Fibroblast of skin of right biceps (primary cell): ENCODE measurements at regions not wholly inside any gene's neighbourhood (a gene's known extent, or its start where the extent isn't known, plus 50 kb on each side); places are given as distances from the start of the nearest gene placed in this dataset.

Source experiments
- DNase-seq: peaks from one replicate; pipeline ENCODE4 v3.0.0-alpha.2; 2013

- DNase-seq: no peak
These were observed 379.5 kb upstream of the SULF2 start for GRCh38 chr20:48164566-48165400.

- no peak for DNase-seq
These were observed 378.8 kb upstream of the SULF2 start for GRCh38 chr20:48164034-48164433.

GRCh38 chr20:48163505-48163904 lies 378.2 kb upstream of the SULF2 start:
- DNase-seq: no peak

GRCh38 chr20:48162621-48163020 lies 377.3 kb upstream of the SULF2 start:
- DNase-seq: no peak

- no peak for DNase-seq
These were observed 374.1 kb upstream of the SULF2 start for GRCh38 chr20:48159145-48160008.

- DNase-seq: no peak
These were observed 372.7 kb upstream of the SULF2 start for GRCh38 chr20:48158014-48158413.

GRCh38 chr20:48156951-48157700 lies 371.8 kb upstream of the SULF2 start:
- no peak for DNase-seq

- DNase-seq: no peak
These were observed 371.2 kb upstream of the SULF2 start for GRCh38 chr20:48156521-48156920.

GRCh38 chr20:48155268-48155667 lies 370.0 kb upstream of the SULF2 start:
- no peak for DNase-seq

- peak; percentile 48 for DNase-seq
These were observed 368.9 kb upstream of the SULF2 start for GRCh38 chr20:48154040-48154765.

GRCh38 chr20:48153523-48153922 lies 368.2 kb upstream of the SULF2 start:
- DNase-seq: peak; percentile 32

- no peak for DNase-seq
These were observed 367.8 kb upstream of the SULF2 start for GRCh38 chr20:48153103-48153502.

GRCh38 chr20:48150568-48150967 lies 365.3 kb upstream of the SULF2 start:
- no peak for DNase-seq

- no peak for DNase-seq
These were observed 364.6 kb upstream of the SULF2 start for GRCh38 chr20:48149902-48150301.

- DNase-seq: no peak
These were observed 363.8 kb upstream of the SULF2 start for GRCh38 chr20:48148916-48149672.

GRCh38 chr20:48148020-48148419 lies 362.7 kb upstream of the SULF2 start:
- DNase-seq: no peak

GRCh38 chr20:48147311-48147710 lies 362.0 kb upstream of the SULF2 start:
- DNase-seq: no peak

GRCh38 chr20:48146877-48147276 lies 361.6 kb upstream of the SULF2 start:
- DNase-seq: no peak

GRCh38 chr20:48146308-48146707 lies 361.0 kb upstream of the SULF2 start:
- DNase-seq: no peak

GRCh38 chr20:48143435-48144081 lies 358.3 kb upstream of the SULF2 start:
- DNase-seq: no peak

GRCh38 chr20:48142516-48142773 lies 357.2 kb upstream of the SULF2 start:
- no peak for DNase-seq
